GM18505 (cell line): ENCODE measurements at regions not wholly inside any gene's neighbourhood (a gene's known extent, or its start where the extent isn't known, plus 50 kb on each side); places are given as distances from the start of the nearest gene placed in this dataset.

Source experiments
- ATAC-seq: cut with Tn5 transposase; IDR thresholded peaks from one replicate; pipeline ENCODE4 v1.9.1; 2021; ENCODE audit not compliant: unreplicated experiment
- POLR2A ChIP-seq: IDR thresholded peaks from 4 replicates; pipeline ENCODE4 v1.6.1; 2011; ENCODE audit warnings: borderline replicate concordance; ENCODE audit not compliant: insufficient read depth, insufficient read length; ENCODE audit errors: extremely low read depth

GRCh38 chr17:54256401-54256929 lies 433.7 kb downstream of the KIF2B start:
- TF ChIP-seq POLR2A = no peak
- ATAC-seq = no peak

DNA sequence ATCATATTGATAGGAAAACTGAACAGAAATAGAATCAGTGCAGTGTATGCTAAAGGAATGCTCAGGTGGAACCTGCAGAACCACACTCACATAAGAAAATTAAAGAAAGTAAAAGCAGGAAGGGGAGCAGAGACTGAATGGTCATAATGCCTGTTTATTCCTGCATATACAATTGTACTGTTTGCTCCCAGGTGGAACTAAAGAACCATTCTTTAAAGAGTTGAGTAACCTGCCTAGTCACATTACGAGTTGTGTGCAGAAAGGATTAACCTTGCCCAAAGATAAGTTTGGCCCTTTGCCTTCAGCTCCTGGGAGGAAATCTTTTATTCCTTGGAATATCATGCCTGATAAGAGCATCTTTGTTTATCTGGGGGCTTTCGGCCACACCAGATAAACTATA lies 434.7 kb downstream of the KIF2B start:
- ATAC-seq = no peak
- TF ChIP-seq POLR2A = no peak

DNA sequence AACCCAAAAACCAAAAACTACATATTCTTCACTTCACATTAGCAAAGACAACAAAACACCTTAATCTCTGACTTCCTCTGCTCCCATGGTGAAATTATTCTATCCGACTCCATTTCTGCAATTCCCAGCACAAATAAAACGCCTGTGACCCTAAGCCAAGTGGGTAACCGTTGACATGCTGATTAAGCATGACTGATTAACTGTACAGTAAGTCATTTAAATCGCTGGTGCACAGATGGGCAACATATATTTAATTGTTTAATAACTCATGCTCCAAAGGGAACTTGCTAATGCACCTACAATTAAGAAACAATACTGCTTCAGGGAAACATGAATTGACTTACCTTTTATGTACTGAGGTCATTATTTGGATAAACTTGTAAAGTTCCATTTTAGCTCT lies 436.7 kb downstream of the KIF2B start:
- ATAC-seq = no peak
- TF ChIP-seq POLR2A = no peak

- no peak for ATAC-seq
- no peak for TF ChIP-seq POLR2A
Measured at GRCh38 chr17:54261465-54261864, 438.7 kb downstream of the KIF2B start.

- no peak for ATAC-seq
- TF ChIP-seq POLR2A = no peak
Measured at GRCh38 chr17:54269881-54270280, 447.2 kb downstream of the KIF2B start.

GRCh38 chr17:54270499-54270898 lies 447.8 kb downstream of the KIF2B start:
- no peak for ATAC-seq
- no peak for TF ChIP-seq POLR2A

DNA sequence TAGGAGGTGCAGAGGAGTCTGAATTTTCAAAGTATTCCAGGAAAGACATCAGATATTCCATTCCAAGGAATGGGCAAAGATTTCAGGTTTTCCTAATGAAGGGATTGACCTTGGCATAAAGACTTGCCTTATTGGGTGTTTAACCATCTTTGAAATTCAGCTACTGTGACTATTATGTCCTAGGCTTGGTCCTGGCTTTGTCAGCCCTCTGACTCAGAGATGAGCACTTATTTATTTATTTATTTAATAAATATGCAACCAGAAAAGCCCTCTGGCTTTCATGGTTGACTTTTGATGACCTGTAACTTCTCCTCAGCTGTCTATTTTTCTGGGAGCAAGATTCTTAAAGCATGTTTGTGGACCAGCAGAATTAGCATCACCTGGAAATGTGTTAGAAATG lies 455.1 kb downstream of the KIF2B start:
- TF ChIP-seq POLR2A = no peak
- no peak for ATAC-seq

DNA sequence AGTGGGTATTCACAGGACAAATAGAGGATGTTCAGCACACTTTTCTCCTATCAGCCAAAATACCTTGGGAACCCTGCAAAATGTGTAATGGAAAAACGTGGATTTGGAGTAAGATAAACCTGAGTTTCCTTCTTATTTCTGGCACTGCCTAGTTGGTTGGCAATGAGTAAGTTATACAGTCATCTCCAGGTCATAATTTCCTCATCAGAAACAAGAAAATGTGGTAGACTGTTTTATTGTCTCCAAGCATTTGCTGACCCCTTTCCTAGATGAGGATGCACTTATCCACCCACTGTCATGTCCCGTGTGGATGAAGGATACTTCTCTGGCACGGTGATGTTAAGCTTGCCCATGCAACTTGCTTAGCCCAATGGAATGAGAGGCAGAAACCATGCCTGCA lies 458.0 kb downstream of the KIF2B start:
- no peak for TF ChIP-seq POLR2A
- ATAC-seq = no peak

GRCh38 chr17:54282886-54283285 lies 460.2 kb downstream of the KIF2B start:
- ATAC-seq = no peak
- TF ChIP-seq POLR2A = no peak

- ATAC-seq = no peak
- no peak for TF ChIP-seq POLR2A
Measured at GRCh38 chr17:54307351-54307750, 484.6 kb downstream of the KIF2B start.

- no peak for ATAC-seq
- TF ChIP-seq POLR2A = no peak
Measured at GRCh38 chr17:54324813-54325212, 502.1 kb downstream of the KIF2B start.

DNA sequence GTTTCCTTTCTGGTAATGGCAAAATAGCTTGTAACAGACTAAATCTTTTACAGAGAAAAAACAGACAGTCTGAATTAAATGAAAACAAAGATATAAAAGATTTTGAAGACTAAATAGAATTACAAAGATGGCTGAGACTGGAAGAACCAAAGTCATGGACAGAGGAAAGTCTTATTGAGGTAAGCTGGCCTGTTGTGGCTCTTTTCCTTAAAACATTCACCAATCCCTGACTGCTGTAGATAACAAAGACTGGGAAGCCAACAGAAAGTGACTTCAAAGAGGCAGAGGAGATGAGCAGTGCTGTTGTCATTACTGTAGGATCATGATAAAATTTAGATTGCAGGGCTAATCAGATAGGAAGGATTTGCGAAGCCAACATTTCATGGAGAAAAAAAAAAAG lies 517.0 kb downstream of the KIF2B start:
- ATAC-seq = no peak
- no peak for TF ChIP-seq POLR2A

- no peak for TF ChIP-seq POLR2A
Measured at GRCh38 chr17:54347495-54347894, 524.8 kb downstream of the KIF2B start.

DNA sequence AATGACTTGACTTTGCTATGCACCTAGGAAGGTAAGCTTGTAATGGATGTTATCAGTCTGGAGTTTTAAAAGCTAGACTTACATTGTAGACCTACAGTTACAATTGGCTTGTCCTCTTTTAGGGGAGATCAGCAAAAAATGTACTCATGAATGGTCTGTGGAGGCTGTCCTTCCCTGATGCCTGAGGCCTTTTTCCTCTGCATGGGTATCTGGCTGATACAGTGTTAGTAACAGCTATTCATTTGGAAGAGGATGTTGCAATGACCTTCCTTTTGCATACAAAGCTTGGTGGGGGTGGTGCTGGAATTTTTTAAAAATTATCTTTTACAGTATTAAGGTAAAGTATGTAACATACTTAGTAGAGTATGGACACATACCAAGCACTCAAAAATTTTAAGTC lies 525.5 kb downstream of the KIF2B start:
- ATAC-seq = no peak
- no peak for TF ChIP-seq POLR2A

More at GRCh38 chr17:54347495-54347894, 524.8 kb downstream of the KIF2B start:
- ATAC-seq = no peak
